ENCODE measurements at regions not wholly inside any gene's neighbourhood (a gene's known extent, or its start where the extent isn't known, plus 50 kb on each side); places are given as distances from the start of the nearest gene placed in this dataset.
"Not testable (repeated sequence)": the region's sequence is repeated elsewhere in the genome, so short reads cannot be mapped to it uniquely, and the experiment has no call there.

GRCh38 chr10:118914629-118915028 lies 114.9 kb upstream of the NANOS1 start:
- ATAC-seq: no peak
- DNase-seq: no peak

GRCh38 chr10:118915161-118915560 lies 114.4 kb upstream of the NANOS1 start:
- ATAC-seq: no peak
- no peak for DNase-seq

GRCh38 chr10:118916777-118917176 lies 112.7 kb upstream of the NANOS1 start:
- no peak for ATAC-seq
- no peak for DNase-seq

GRCh38 chr10:118917701-118918100 lies 111.8 kb upstream of the NANOS1 start:
- no peak for DNase-seq
- no peak for ATAC-seq

- no peak for ATAC-seq
- DNase-seq: no peak
Observed at GRCh38 chr10:118918116-118918515, 111.4 kb upstream of the NANOS1 start.

- ATAC-seq: no peak
- no peak for DNase-seq
Observed at GRCh38 chr10:118918587-118918986, 110.9 kb upstream of the NANOS1 start.

- ATAC-seq: no peak
- DNase-seq: no peak
Observed at GRCh38 chr10:118920206-118920605, 109.3 kb upstream of the NANOS1 start.

GRCh38 chr10:118922226-118922625 lies 107.3 kb upstream of the NANOS1 start:
- DNase-seq (no peak), ATAC-seq (no peak)

GRCh38 chr10:118922972-118923371 lies 106.5 kb upstream of the NANOS1 start:
- ATAC-seq (no peak), DNase-seq (no peak)

- no peak for ATAC-seq
Observed at GRCh38 chr10:118924493-118924892, 105.0 kb upstream of the NANOS1 start.

GRCh38 chr10:118925404-118926071 lies 104.0 kb upstream of the NANOS1 start:
- no peak for ATAC-seq
- DNase-seq: no peak

More at GRCh38 chr10:118924493-118924892, 105.0 kb upstream of the NANOS1 start:
- DNase-seq: no peak

GRCh38 chr10:118926072-118926417 lies 103.5 kb upstream of the NANOS1 start:
- DNase-seq: no peak
- no peak for ATAC-seq

- DNase-seq (no peak), ATAC-seq (no peak)
Observed at GRCh38 chr10:118926441-118926840, 103.1 kb upstream of the NANOS1 start.

- ATAC-seq (no peak), DNase-seq (no peak)
Observed at GRCh38 chr10:118926903-118927302, 102.6 kb upstream of the NANOS1 start.

GRCh38 chr10:118927321-118927720 lies 102.2 kb upstream of the NANOS1 start:
- DNase-seq (no peak), ATAC-seq (no peak)

- DNase-seq (no peak), ATAC-seq (no peak)
Observed at GRCh38 chr10:118930614-118931013, 98.9 kb upstream of the NANOS1 start.

GRCh38 chr10:118931436-118931835 lies 98.1 kb upstream of the NANOS1 start:
- no peak for DNase-seq
- ATAC-seq: no peak

- ATAC-seq, DNase-seq: not testable (repeated sequence)
Observed at GRCh38 chr10:118932154-118932553, 97.4 kb upstream of the NANOS1 start.

GRCh38 chr10:118937226-118937625 lies 92.3 kb upstream of the NANOS1 start:
- no peak for DNase-seq
- ATAC-seq: no peak

- DNase-seq (no peak), ATAC-seq (no peak)
Observed at GRCh38 chr10:118939211-118940007, 90.1 kb upstream of the NANOS1 start.

GRCh38 chr10:118940386-118940785 lies 89.1 kb upstream of the NANOS1 start:
- ATAC-seq: no peak
- DNase-seq: no peak

- no peak for DNase-seq
- ATAC-seq: no peak
Observed at GRCh38 chr10:118943253-118943652, 86.3 kb upstream of the NANOS1 start.

- no peak for ATAC-seq
- DNase-seq: no peak
Observed at GRCh38 chr10:118944959-118945633, 84.4 kb upstream of the NANOS1 start.
